ENCODE measurements at regions not wholly inside any gene's neighbourhood (a gene's known extent, or its start where the extent isn't known, plus 50 kb on each side); places are given as distances from the start of the nearest gene placed in this dataset.

DNA sequence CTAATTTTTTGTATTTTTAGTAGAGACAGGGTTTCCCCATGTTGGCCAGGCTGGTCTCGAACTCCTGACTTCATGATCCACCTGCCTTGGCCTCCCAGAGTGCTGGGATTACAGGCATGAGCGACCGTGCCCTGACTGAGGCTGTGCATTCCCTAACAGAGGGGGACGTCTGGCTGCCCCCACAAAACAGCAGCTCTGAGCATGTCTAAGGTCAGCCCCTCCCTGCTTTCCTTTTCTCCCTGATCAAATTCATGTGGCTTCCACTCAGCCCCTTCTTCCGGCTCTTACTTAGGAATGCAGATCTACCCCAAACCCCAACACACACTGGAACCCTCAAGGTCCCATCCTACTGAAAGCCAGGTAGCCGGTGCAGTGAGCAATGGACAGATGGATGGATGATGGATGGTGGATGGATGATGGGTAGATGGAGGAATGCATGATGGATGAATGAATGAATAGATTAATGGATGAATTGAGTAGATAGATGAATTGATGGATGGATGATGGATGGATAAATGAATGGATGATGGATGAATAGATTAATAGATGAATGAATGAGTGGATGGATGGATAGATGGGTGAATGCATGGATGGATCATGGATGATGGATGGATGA lies 91.5 kb upstream of the BHLHE23 start:
- no peak for DNase-seq

DNA sequence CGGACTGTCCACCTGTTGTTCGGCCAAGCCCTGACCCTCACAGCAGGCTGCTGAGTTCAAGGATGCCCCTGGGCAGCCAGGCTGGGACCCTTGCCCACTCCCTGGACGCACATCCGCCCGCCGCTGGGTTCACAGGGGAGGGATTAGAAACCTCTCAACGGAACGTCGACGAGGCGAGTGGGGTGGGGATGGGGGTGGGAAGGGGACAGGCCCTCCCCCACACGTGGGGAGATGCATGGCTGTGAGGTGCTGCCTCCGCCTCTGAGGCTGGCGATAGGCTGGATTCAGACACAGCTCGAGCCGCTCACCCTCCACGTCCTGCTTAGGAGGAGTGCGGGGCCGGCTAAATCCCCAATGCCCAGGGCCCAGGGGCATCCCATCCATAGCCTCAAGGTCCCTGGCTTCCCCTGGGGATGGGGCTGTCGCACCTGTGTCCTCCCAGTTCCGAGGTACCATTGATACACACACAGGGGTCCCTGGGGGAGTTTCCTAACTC lies 90.6 kb upstream of the BHLHE23 start:
- DNase-seq: no peak

GRCh38 chr20:63096681-63097335 lies 90.0 kb upstream of the BHLHE23 start:
- no peak for DNase-seq

DNA sequence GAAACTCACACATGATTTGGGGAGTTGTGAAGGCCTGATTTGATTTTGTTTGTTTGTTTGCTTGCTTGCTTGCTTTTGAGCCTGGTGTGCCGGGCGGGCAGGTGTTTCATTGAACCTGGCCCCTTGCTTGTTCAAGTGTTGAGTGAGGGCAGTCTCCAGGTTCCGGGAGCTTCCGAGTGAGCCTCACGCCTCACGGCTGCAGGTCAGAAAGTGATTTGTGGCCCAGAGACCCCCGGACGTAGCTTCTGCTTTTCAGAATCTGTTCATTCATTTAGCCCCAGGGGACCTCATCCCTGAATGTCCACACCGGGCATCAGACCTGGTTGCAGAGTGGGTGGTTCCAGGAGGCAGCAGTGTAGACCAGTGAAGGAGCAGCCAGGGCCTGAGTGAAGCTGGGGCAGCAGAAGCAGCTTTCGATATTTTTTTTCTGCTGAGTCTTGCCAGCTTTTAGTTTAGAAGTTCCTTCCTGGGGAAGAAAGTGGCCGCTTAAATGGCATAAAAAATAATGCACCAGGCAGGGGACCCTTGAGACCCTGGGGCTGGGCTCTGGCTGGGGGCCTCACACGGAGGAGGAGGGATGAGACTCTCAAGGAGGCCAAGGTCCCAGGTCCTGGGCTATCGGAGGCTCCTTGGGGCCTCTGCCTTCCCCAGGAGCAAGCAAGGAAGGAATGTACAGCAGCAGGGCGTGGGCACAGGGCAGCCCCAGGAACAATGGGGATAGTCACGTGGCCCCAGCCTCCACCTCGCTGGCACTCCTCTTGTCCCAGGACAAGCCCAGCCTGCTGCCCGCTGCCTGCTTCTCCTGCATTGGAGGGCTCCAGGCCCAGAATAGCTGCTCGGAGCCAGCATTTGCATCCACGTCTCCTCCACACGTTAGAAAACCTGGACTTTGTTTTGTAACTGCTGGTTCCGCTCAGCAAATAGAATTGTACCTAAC lies 89.2 kb upstream of the BHLHE23 start:
- DNase-seq: no peak

DNA sequence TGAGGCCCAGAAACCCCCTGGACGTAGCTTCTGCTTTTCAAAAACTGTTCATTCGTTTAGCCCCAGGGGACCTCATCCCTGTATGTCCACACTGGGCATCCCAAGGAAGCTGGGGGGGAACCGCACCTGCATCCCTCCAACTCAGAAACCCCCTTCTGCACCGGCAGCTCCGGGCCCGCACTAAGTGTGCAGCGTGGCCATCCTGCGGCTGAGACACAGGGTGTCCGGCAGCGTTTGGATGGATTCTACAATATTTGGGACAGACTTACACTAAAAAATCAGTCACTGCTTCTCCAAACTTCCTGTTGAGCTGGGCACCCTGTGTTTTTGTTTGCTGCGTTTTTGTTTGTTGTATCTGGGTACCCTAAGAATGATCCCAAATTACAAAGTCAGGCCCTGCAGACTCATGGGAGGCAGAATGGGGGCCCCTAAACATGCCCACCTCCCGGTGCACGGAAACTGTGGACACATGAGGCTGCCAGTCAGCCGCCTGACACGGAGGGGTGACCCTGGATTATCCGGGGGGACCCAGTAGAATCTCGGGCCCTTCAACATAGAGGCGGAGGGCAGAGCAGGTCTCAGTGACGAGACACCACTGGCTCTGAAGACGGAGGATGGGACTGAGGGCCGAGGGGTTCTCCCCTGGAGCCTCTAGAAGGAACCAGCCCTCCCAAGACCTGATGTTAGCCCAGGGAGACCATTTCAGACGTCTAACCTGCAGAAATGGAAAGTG lies 88.2 kb upstream of the BHLHE23 start:
- DNase-seq: no peak

DNA sequence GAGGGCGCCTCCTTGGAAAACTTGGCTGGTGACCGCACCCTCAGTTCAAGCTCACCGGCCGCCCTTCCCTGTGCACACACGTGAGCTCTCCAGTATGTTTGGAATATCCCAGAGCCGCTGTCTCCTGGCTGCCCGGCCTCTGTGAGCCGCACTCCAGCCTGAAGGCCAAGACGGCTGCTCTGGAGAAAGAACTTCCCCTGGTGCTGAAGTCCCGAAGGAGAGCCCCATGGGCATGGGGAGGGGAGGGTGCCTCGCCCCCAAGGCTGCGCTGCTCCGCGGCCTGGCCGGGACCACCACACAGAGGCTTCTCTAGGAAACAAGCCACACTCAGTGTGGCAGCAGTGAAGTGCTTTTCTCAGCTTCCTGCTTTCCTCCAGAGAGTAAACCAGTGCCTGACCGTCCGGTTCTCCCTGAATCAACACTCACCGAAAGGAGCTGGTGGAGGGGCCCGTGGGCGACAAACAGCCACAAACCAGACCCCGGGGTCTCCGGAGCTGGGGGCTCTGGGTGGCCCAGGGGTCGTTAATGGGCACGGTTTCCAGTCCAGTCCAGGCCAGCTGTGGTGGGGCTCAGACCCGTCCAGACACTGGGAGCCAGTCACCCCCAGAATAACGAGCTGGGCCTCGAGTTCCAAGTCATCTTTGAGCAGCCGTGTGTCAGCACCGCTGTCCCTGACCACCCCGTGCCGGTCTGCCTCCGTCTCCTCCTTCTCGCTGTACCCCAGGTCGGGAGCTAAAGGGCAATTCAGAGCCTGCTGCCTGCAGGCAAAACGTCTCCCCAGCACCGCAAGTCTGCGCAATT lies 87.4 kb upstream of the BHLHE23 start:
- no peak for DNase-seq

DNA sequence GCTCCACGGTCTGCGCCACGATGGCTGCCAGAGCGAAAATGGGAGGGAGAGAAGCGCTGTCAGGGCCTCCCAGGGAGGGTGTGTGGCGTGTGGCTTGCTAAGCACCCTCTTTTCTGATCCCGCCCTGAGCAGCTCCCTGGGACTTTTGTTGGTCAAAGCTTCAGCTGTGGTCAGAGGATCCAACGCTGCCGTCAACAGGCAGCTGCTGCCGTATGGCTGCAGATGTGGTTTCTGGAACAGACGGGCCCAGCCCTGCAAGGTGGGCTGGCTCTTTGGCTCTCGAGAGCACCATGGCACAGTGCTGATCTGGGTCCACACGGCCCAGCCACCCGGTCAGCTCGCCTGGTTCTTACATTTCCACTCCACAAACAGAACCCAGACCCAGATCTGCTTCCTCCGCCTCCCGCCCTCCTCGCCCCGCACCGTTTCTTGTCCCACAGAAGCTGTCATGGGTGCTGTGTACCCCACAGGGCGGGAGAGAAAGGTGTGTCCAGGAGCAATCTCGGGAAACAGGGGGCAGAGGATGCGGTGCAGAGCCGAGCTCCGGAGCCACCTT lies 86.0 kb upstream of the BHLHE23 start:
- DNase-seq: no peak

DNA sequence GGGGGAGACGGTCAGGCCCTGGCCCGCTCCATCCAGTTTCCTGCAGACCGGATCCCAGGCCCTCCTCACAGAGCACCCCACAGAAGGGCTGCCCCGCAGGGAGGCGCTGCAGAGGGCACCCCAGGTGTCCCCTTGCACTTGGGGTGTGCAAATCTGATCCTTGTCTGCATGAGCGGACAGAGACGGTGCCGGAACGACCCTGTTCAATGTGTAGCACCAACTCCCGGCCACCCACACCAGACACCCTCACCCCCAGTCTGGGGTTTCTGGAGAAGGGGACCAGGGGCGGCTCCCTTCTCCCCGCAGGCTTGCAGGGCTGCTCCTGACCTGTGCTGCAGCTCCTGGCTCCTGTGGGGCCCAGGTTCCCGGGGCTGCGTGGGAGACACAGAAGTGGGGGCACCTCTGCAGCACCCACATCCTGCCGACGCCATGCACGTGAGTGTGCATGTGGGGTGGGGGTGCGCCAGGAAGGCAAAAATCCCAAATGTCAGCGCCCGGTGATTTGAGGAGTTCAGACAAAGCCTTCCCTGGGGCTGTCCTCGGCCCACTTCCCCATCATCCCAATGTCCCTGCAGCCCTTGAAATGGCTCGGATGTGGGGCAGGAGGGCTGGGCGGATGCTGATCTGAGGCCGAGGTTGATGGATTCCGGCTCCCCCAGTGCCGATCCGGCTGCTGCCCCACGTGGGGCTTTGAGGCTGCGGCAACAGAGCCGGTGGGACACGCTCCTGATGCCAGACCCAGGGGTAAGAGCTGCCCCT lies 85.3 kb upstream of the BHLHE23 start:
- DNase-seq: no peak

DNA sequence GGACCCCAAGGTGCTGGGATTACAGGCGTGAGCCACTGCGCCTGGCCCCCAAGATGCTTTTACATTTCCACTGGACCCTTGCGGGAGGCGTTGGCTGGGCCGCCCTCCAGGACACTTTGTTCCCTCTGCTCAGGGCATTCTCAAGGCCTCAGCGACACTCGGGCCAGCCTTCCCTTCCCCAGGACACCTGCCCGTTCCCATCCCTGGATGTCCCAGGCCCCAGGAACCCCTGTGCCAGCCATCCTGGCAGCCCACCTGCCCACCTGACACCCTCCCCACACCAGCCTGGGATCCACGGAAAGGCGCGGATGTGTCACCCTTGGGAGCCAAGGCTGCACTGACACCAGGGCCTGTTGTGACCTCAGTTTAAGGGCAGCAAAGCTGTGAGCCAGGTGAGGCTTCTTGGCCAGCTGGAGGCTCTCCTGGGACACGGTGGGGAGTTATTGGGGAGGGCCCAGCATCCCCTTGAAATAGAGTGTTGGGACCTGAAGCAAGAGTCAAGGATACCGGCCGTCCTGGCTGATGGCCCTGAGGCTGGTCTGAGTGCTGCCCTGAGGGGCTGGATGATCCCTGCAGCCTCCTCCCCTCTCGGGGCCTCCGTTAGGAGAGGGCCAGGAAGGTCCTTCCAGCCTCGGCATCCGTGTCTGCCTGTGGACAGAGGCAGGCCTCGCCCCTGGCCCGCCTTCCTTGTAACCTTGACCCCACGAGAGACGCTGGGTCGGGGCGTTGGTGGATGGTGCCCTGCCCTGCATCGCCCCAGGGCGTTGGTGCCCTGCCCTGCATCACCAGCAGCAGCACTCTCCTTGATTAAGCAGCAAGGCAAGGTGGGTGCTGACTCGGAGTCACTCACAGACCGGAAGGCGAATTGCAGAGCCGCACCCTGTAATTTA lies 84.2 kb upstream of the BHLHE23 start:
- peak; percentile 43 for DNase-seq

DNA sequence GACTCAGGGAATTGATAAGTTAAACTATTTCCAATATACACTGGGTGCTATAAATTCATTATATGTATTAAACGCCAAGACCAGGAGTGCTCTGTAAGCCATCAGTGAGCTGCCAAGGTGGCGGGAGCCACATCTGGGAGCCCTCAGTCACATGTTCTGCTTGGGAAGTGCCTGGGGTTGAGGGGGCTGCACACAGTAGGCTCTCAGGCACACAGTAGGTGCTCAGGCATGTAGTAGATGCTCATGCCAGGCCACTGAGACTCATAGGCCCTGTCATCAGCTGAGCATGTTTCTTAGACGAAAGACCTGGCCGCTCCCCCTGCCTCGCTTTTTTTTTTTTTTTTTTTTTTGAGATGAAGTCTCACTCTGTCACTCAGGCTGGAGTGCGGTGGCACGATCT lies 83.3 kb upstream of the BHLHE23 start:
- DNase-seq: no peak

GRCh38 chr20:63089051-63089907 lies 82.5 kb upstream of the BHLHE23 start:
- DNase-seq: no peak

GRCh38 chr20:63087872-63088680 lies 81.3 kb upstream of the BHLHE23 start:
- peak; percentile 79 for DNase-seq

DNA sequence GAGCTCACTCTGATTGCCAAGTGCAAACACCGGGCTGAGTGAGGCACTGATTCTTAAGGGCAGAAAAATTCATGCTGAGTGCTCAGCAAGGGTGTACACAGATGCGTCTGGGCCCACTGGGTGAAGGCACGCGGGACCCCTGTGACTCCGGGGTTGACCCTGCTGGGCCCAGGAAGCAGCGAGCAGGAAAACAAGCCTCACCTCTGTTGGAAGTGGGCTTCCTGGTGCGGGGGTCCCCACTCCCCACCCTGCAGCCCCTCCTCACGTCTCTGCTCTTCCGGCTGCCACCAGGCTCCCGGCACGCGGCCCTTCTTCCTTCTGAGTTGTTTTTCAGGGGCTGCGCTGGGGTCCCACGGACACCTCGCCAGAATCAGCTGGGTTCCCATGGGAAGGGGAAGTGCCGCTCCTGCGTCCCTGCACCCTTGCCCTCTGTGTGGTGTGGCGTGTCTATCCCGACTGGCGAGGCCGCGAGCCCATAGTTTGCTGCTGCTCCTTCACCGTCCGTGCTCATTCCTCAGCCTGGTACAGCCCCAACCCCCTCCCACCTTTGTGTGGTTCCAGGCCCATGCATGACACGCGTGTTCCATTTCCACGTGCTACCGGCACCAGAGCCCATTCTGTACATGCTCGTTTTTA lies 80.6 kb upstream of the BHLHE23 start:
- no peak for DNase-seq

DNA sequence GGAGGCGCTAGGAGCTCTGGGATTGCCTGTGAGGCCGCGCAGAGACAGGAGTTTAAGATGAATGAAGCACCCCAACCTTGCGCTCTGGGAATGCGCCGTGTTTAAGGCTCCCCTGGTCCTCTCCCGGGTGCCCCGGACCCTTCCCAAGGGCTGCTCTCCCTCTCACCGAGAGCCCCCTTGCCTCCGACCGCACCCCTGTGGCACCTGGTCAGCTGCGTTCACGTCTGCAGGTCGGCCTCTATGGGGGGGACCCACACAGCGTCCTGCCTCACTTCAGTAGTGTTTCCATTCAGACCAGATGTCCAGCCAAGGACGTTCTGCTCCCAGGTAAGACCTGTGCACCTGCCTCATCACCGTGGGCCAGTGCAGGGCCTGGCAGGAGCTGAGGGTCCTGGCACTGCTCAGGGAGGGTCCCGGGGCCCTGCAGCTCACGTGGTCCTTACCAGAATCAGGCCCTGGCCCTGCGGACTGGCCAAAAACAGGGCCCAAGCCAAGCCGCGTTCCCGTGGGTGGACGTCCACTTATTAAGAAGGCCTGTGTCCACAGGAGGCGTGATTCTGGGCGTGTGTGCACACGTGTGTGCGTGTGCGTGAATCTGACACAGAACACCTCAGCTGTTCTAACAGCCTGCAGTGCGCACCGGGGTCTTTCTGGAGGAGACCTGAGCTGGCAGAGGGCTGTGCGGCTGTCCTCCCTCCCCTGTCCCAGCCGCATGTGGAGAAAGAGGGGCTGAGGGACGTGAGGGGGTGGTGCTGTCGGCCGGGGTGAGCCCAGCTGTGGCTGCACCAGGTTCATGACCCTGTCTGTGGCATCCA lies 79.9 kb upstream of the BHLHE23 start:
- no peak for DNase-seq

DNA sequence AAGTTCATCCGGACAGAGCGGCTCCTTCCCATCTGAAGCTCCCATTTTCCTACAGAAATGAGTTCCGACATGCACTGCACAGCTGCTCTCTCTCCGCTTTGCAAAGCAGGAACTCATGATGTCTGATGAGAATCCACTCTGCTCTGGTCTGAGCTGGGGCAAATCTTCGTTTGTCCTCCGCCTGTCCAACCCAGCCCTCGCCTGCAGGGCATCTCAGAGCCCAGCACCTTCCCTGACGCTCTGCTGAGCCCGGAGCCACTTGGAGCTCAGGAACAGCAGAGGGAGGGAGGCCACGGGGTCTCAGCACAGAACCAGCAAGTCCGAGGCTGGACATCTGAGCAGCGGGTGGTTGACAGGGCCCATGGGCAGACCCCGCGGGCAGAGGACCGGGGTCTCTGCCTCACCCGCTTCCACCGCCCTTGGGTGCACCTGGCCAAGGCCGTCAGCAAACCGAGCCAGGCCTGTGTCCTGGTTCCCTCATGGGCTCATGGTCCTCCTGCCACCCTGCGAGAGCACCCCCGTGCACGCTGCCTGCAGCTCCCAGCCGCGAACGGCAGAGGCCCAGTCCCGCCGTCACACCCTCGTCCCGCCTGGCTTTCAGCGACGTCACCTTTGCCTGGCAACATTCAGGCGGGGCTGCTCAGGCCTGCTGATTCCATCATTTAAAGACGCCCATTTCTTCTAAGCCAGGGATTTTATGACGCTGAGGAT lies 78.5 kb upstream of the BHLHE23 start:
- no peak for DNase-seq

GRCh38 chr20:63084563-63084927 lies 77.8 kb upstream of the BHLHE23 start:
- no peak for DNase-seq
